Gastrocnemius medialis (tissue), 4 donors: ENCODE measurements at regions not wholly inside any gene's neighbourhood (a gene's known extent, or its start where the extent isn't known, plus 50 kb on each side); places are given as distances from the start of the nearest gene placed in this dataset.

Experiments
- ATAC-seq, 2 donors: fragments of 150-250 bp; one replicate each; pipeline ENCODE4 v1.9.1; 2016
- DNase-seq, 2 donors: peaks; one replicate each; pipeline ENCODE4 v3.0.0-alpha.2; 2019
- H3K27ac ChIP-seq, 4 donors: fragments of 200-600 bp; sonication (generic); 1 replicate in 1 of 4; 2 replicates in 3 of 4; pipeline ENCODE4 v1.5.1; 2016 to 2018; ENCODE audit warnings: mild to moderate bottlenecking in 2 of 4, moderate library complexity in 1 of 4
- H3K27me3 ChIP-seq, 3 donors: fragments of 200-600 bp; sonication (generic) in 2 of 3; 1 replicate in 1 of 3; 2 replicates in 2 of 3; pipeline versions ENCODE4 v1.5.1 to v1.6.0; 2016 to 2019; ENCODE audit warnings: mild to moderate bottlenecking in 1 of 3, moderate library complexity in 1 of 3
- H3K36me3 ChIP-seq, 2 donors: fragments of 200-600 bp; sonication (generic) in 1 of 2; one replicate each; pipeline ENCODE4 v1.5.1; 2017 to 2018
- H3K4me1 ChIP-seq, 2 donors: fragments of 200-600 bp; sonication (generic) in 1 of 2; one replicate each; pipeline ENCODE4 v1.5.1; 2016 to 2017; ENCODE audit warnings: mild to moderate bottlenecking in 2 of 2
- H3K4me3 ChIP-seq, 4 donors: fragments of 200-600 bp; sonication (generic) in 3 of 4; 1 replicate in 1 of 4; 2 replicates in 3 of 4; pipeline ENCODE4 v1.5.1; 2016 to 2019; ENCODE audit warnings: mild to moderate bottlenecking in 2 of 4
- H3K9me3 ChIP-seq, 3 donors: fragments of 200-600 bp; sonication (generic) in 2 of 3; 1 replicate in 1 of 3; 2 replicates in 2 of 3; pipeline ENCODE4 v1.5.1; 2016 to 2019
- CTCF ChIP-seq, 5 experiments: fragments of 450-650 bp in 3 of 5; fragments of 200-600 bp in 2 of 5; sonication (generic) in 2 of 5; IDR thresholded peaks in 4 of 5; conservative IDR thresholded peaks in 1 of 5; 1 replicate in 4 of 5; 2 replicates in 1 of 5; pipeline ENCODE4 v1.5.1; 2016 to 2019; ENCODE audit warnings: antibody characterized with exemption in 5 of 5, mild to moderate bottlenecking in 3 of 5, moderate library complexity in 3 of 5
- POLR2A ChIP-seq, 2 donors: fragments of 450-650 bp; IDR thresholded peaks; one replicate each; pipeline ENCODE4 v1.6.1; 2017; ENCODE audit warnings: antibody characterized with exemption in 2 of 2, mild to moderate bottlenecking in 2 of 2, moderate library complexity in 2 of 2
- in situ Hi-C, 4 donors: fragments of 200-750 bp; cut with MboI; loops; one replicate each; pipeline versions ENCODE4 v1.15.0 to v1.8.0; 2017; ENCODE audit warnings: low sequenced_read_pairs in 4 of 4
- intact Hi-C: fragments of 100-400 bp; cut with DNase I; formaldehyde crosslinking; loops from one replicate; pipeline ENCODE4 v1.15.1; 2023; ENCODE audit warnings: low total_unique reads

- ATAC-seq: no peak
- no peaks in the 10 kb centered on the region for H3K27me3 ChIP-seq
- intact Hi-C loops: no loop called here
Measured at GRCh38 chr2:122858075-122858702, 1102.7 kb downstream of the TSN start.

GRCh38 chr2:122858813-122859212, 1103.4 kb downstream of the TSN start:
- no peaks in the 10 kb centered on the region for H3K36me3 ChIP-seq
- in situ Hi-C loops: no loop called here
- no peaks in the 10 kb centered on the region for H3K4me1 ChIP-seq
- H3K4me3 ChIP-seq: no peak overlapping the region
- TF ChIP-seq POLR2A (IDR thresholded peaks at IDR 0.05): no peak
- intact Hi-C loops: no loop called here
- DNase-seq (no peak), ATAC-seq (no peak)
- no peaks in the 10 kb centered on the region for H3K27me3 ChIP-seq
- no peaks in the 10 kb centered on the region for H3K9me3 ChIP-seq
- H3K27ac ChIP-seq: no peak overlapping the region

More at GRCh38 chr2:122858075-122858702, 1102.7 kb downstream of the TSN start:
- no peak for TF ChIP-seq CTCF (IDR thresholded peaks at IDR 0.05 in 4 of 5, conservative IDR thresholded peaks at IDR 0.05 in 1 of 5)
- TF ChIP-seq POLR2A (IDR thresholded peaks at IDR 0.05): no peak
- no peaks in the 10 kb centered on the region for H3K9me3 ChIP-seq
- H3K36me3 ChIP-seq: no peaks in the 10 kb centered on the region
- in situ Hi-C loops: no loop called here
- no peaks in the 10 kb centered on the region for H3K4me1 ChIP-seq
- DNase-seq: no peak
- no peak overlapping the region for H3K27ac ChIP-seq
- no peak overlapping the region for H3K4me3 ChIP-seq

GRCh38 chr2:122859260-122859659, 1103.8 kb downstream of the TSN start:
- intact Hi-C loops (no loop called here), in situ Hi-C loops (no loop called here)
- Histone ChIP-seq H3K9me3 (no peaks in the 10 kb centered on the region), H3K4me1 (no peaks in the 10 kb centered on the region), H3K36me3 (no peaks in the 10 kb centered on the region), H3K27ac (no peak overlapping the region), H3K4me3 (no peak overlapping the region), H3K27me3 (no peaks in the 10 kb centered on the region)
- TF ChIP-seq CTCF (IDR thresholded peaks at IDR 0.05 in 4 of 5, conservative IDR thresholded peaks at IDR 0.05 in 1 of 5) (no peak), POLR2A (IDR thresholded peaks at IDR 0.05) (no peak)
- DNase-seq (no peak), ATAC-seq (no peak)

GRCh38 chr2:122863532-122863931, 1108.1 kb downstream of the TSN start:
- Histone ChIP-seq H3K4me1 (no peaks in the 10 kb centered on the region), H3K4me3 (no peak overlapping the region), H3K36me3 (no peaks in the 10 kb centered on the region), H3K27me3 (no peaks in the 10 kb centered on the region), H3K9me3 (no peaks in the 10 kb centered on the region), H3K27ac (no peak overlapping the region)
- ATAC-seq (no peak), DNase-seq (no peak)
- intact Hi-C loops (no loop called here), in situ Hi-C loops (no loop called here)
- no peak for TF ChIP-seq CTCF (IDR thresholded peaks at IDR 0.05 in 4 of 5, conservative IDR thresholded peaks at IDR 0.05 in 1 of 5)
- TF ChIP-seq POLR2A (IDR thresholded peaks at IDR 0.05): no peak

- Histone ChIP-seq H3K36me3 (no peaks in the 10 kb centered on the region), H3K27me3 (no peaks in the 10 kb centered on the region), H3K9me3 (no peaks in the 10 kb centered on the region), H3K4me3 (no peak overlapping the region), H3K4me1 (no peaks in the 10 kb centered on the region), H3K27ac (no peak overlapping the region)
- DNase-seq: no peak
- ATAC-seq: no peak
- intact Hi-C loops (no loop called here), in situ Hi-C loops (no loop called here)
- TF ChIP-seq CTCF (IDR thresholded peaks at IDR 0.05 in 4 of 5, conservative IDR thresholded peaks at IDR 0.05 in 1 of 5) (no peak), POLR2A (IDR thresholded peaks at IDR 0.05) (no peak)
Measured at GRCh38 chr2:122864728-122865127, 1109.3 kb downstream of the TSN start.
